ENCODE measurements at regions not wholly inside any gene's neighbourhood (a gene's known extent, or its start where the extent isn't known, plus 50 kb on each side); places are given as distances from the start of the nearest gene placed in this dataset.
"Not testable (repeated sequence)": the region's sequence is repeated elsewhere in the genome, so short reads cannot be mapped to it uniquely, and the experiment has no call there.

- DNase-seq: no peak
Observed at GRCh38 chr16:51271156-51271701, 120.2 kb upstream of the SALL1 start.

DNA sequence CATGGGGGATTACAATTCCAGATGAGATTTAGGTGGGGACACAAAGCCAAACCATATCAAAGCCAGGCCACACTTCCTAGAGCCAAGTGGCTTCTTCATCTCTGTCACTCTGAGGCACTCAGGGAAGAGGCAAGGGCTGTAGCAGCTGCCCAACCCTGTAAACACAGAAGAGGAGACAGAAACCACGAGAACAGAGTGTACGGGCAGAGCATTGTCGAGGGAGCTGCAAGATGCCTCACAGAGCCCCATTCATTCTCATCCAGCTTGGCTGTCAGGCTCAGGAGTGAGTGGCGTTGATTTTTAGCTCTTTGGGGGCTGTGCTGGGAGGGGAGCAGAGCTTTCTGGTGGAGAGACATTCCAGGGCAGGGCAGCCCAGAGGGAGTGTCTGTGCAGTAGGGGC lies 117.2 kb upstream of the SALL1 start:
- no peak for DNase-seq

GRCh38 chr16:51267681-51268080 lies 116.6 kb upstream of the SALL1 start:
- DNase-seq: no peak

DNA sequence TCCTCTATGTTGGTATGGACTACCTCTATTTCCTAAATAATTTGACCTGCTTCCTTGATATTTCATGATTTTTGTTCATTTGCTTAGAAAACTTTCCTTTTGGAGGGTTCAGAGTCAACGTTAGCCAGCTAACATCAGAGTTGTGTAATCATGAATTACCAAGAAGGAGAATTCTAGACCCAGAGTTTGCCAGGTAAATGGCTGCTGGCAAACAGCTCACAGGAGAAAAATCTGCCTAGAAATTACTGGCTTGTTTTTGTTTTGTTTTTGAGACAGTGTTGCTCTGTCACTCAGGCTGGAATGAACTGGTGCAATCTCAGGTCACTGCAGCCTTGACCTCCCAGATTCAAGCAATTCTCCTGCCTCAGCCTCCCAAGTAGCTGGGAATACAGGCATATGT lies 111.4 kb upstream of the SALL1 start:
- no peak for DNase-seq

GRCh38 chr16:51261919-51262318 lies 110.8 kb upstream of the SALL1 start:
- no peak for DNase-seq

DNA sequence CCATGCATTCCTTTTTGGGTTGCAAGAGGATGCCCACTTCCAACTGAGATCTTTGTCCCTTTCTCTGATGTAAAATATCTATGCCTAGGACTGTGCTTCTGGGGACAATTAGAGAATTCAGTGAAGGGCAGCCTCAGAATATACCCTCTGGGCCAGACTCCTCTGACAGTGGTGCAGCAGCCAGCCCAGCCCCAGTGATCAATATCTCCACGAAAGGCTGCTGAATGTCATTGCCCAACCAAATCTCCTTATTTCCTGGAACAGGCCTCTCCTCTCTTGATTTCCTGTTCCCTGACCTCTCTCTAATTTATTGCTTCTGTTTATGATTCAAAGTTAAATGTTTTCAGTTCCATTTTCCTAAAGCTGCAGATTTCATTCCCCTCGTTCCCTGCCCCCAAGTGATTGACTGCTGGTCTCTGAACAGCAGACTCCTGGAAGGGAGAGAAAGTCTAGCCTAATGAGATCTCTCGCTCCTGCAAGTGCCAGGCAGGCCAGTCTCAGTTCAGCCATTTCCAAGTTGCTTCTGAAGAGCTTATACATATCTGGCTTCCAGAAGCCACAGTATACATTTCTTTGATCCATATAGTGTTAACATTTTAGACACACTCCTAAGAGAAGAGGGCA lies 104.4 kb upstream of the SALL1 start:
- DNase-seq: no peak

GRCh38 chr16:51254390-51254789 lies 103.3 kb upstream of the SALL1 start:
- not testable (repeated sequence) for DNase-seq

GRCh38 chr16:51248217-51248616 lies 97.1 kb upstream of the SALL1 start:
- no peak for DNase-seq

GRCh38 chr16:51245658-51245995 lies 94.6 kb upstream of the SALL1 start:
- DNase-seq: no peak

DNA sequence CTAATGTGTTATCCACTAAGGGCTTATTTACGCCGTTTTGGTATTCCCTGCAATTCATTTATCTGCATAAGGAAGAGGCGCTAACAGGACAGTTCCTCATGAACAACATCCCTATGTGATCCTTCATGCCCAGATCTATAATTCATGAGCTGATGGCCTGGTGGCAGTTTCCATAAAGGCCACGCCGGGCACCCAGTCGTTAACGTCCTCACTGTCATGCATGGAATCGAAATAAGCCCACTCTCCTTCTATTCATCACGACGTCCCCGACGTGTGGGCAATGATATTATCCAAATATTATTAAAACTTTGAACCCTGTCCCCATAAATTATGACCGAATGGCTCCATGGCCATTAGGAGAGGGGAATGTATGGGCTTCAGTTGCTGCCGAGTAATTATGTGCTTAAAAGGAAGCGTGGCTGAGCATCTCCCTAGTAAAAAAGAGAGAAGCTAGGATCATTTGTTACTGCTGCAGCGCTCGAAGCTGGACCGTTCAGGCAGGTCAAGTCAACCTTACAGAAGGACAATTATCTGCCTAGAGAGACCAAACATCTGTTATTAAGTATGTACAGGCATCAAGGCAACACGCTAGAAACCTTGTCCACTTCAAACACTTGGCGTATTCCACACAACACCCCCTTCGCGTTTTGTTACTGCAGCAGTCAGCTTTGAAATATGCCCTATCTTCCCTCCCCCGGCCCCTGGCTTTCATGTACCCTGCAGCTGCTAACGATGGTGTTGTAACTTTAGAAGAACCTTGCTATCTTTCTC lies 94.0 kb upstream of the SALL1 start:
- no peak for DNase-seq

- DNase-seq: peak; percentile 26
Observed at GRCh38 chr16:51243936-51244436, 92.9 kb upstream of the SALL1 start.

- no peak for DNase-seq
Observed at GRCh38 chr16:51242296-51242994, 91.4 kb upstream of the SALL1 start.

DNA sequence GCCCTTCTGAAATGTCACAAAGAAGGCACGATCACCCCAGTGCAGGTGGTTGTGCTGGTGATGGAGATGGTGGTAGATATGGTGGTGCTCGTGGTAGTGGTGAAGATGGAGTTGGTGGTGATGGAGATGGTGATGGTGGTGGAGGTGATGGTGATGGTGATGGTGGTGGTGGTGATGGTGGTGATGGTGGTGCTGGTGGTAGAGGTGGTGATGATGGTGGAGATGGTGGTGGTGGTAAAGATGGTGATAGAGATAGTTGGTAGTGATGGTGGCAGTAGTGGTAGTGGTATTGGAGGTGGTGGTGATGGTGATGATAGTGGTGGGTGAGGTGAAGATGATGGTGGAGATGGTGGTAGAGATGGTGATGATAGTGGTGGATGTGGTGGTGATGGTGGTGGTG lies 88.1 kb upstream of the SALL1 start:
- no peak for DNase-seq

GRCh38 chr16:51237861-51238378 lies 86.8 kb upstream of the SALL1 start:
- DNase-seq: peak; percentile 61

- DNase-seq: no peak
Observed at GRCh38 chr16:51237207-51237606, 86.1 kb upstream of the SALL1 start.

DNA sequence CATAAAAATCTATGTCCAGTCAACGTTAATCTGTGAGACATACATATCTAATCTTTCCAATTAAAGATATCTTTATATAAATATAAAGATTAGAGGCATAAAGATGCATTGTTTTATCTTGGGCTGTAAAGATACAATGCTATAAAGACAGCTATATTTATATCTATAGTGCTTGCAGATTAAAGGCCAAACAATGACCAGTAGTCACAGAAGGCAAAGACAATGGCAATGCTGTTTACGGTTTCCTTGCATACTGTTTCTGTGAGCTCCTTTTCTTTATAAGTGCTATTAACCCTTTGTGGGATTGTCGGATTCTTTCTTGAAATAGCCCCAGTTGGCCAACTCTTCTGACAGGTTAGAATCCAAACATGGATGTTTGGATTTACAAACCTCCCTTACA lies 85.5 kb upstream of the SALL1 start:
- DNase-seq: no peak

DNA sequence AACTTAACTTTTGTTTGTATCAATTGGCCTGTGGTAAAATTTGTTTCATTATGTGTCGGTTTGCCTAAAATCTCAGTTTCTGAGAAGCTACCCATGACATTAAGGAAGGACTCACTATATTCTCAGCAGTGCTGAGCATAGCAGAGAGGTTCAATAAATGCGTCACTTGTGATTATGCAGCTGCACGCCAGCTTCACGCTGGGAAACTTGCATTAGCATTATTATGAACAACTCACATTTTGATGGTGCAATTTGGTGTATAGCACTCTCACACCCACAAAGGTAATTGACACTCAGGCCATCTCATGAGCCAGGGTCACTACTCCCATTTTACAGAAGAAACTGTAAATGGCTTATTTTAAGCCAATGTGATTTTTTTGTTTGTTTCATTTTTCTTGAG lies 80.6 kb upstream of the SALL1 start:
- no peak for DNase-seq

DNA sequence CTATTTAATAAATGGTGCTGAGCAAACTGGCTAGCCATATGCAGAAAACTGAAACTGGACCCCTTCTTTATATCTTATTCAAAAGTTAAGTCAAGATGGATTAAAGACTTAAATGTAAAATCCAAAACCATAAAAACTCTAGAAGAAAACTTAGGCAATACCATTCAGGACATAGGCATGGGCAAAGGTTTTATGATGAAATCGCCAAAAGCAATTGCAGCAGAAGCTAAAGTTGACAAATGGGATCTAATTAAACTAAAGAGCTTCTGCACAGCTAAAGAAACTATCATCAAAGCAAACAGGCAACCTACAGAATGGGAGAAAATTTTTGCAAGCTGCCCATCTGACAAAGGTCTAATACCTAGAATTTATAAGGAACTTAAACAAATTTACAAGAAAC lies 79.0 kb upstream of the SALL1 start:
- not testable (repeated sequence) for DNase-seq

GRCh38 chr16:51228097-51228659 lies 77.1 kb upstream of the SALL1 start:
- DNase-seq: no peak

DNA sequence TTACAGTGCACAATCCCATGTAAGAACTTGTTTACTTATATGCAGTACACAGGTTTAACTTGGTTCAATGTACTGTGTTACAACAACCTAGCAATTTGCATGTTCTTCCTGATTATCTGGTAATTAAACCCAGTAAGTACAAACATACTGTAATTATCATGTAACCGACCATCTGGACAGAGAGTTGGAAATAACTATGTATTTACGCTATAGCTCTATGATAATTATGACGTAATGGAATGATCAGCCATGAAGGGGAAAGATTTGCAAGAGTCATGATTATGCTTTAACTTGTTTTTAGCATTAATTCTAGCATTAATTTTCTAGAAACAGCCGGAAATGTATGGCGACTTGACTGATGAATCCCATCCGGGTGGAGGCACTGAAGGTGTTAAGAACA lies 74.8 kb upstream of the SALL1 start:
- no peak for DNase-seq

GRCh38 chr16:51224317-51224716 lies 73.2 kb upstream of the SALL1 start:
- no peak for DNase-seq

- peak; percentile 22 for DNase-seq
Observed at GRCh38 chr16:51222016-51222415, 70.9 kb upstream of the SALL1 start.

DNA sequence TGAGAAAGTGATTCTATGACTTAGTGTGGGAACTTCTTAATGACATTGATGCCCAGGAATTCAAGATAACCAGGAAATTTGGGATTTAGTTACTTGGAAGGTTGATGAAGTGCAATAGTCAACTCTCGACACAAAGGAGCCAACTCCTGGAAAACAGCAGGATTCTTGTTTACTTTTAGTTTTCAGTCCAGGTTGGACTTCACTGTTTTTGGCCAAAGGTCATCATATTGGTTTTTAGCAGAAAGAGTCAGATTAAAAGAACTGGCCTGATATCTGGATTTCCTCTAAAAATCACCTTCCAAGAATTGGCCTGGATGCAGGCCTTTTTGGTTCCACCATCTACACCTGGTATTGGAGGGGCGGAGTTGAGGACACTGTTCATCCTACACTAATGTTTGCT lies 60.1 kb upstream of the SALL1 start:
- no peak for DNase-seq

Measured in DMS53 (cell line).